ENCODE measurements at regions not wholly inside any gene's neighbourhood (a gene's known extent, or its start where the extent isn't known, plus 50 kb on each side); places are given as distances from the start of the nearest gene placed in this dataset.

GRCh38 chr12:102539651-102540553 is 59.5 kb upstream of the IGF1 start:
- no peak for DNase-seq
- H3K4me3 ChIP-seq = no peak overlapping the region
- intact Hi-C loops (cut with DNase I; ENCODE audit: low total_unique reads) = no loop called here
- no peak overlapping the region for H3K27ac ChIP-seq
- H3K9me3 ChIP-seq = no peaks in the 10 kb centered on the region
- TF ChIP-seq POLR2AphosphoS5 (IDR thresholded peaks at IDR 0.05) (no peak), CTCF (IDR thresholded peaks at IDR 0.05 in 8 of 11, conservative IDR thresholded peaks at IDR 0.05 in 3 of 11) (no peak), POLR2A (IDR thresholded peaks at IDR 0.05) (no peak)
- H3K36me3 ChIP-seq = no peaks in the 10 kb centered on the region
- peaks cover 0 to 4% (median 0%) of the 10 kb centered on the region in 6 donors for H3K4me1 ChIP-seq
- WGBS, 5 donors = 61 to 72% (median 68%) methylated on average over 8 to 10 of the region's 10 CpGs
- H3K27me3 ChIP-seq (replicated peaks in 1 of 7) = no peaks in the 10 kb centered on the region

- intact Hi-C loops (cut with DNase I; ENCODE audit: low total_unique reads) = no loop called here
- no peaks in the 10 kb centered on the region for H3K36me3 ChIP-seq
- WGBS, 5 donors = 86 to 93% (median 86%) methylated on average over 7 to 8 of the region's 8 CpGs
- peaks cover 0 to 4% (median 0%) of the 10 kb centered on the region in 6 donors for H3K4me1 ChIP-seq
- no peak for TF ChIP-seq CTCF (IDR thresholded peaks at IDR 0.05 in 8 of 11, conservative IDR thresholded peaks at IDR 0.05 in 3 of 11)
- TF ChIP-seq POLR2A (IDR thresholded peaks at IDR 0.05) = no peak
- no peaks in the 10 kb centered on the region for H3K9me3 ChIP-seq
- DNase-seq = no peak
- no peak overlapping the region for H3K4me3 ChIP-seq
- H3K27me3 ChIP-seq (replicated peaks in 1 of 7) = no peaks in the 10 kb centered on the region
- no peak overlapping the region for H3K27ac ChIP-seq
These were observed 54.9 kb upstream of the IGF1 start for GRCh38 chr12:102535306-102535705.

GRCh38 chr12:102534899-102535298 is 54.5 kb upstream of the IGF1 start:
- TF ChIP-seq POLR2A (IDR thresholded peaks at IDR 0.05) = no peak
- no peak for TF ChIP-seq CTCF (IDR thresholded peaks at IDR 0.05 in 8 of 11, conservative IDR thresholded peaks at IDR 0.05 in 3 of 11)
- no peak for TF ChIP-seq POLR2AphosphoS5 (IDR thresholded peaks at IDR 0.05)
- Histone ChIP-seq H3K27ac (no peak overlapping the region), H3K4me3 (no peak overlapping the region), H3K9me3 (no peaks in the 10 kb centered on the region), H3K4me1 (peaks cover 0 to 4% (median 0%) of the 10 kb centered on the region in 6 donors), H3K27me3 (replicated peaks in 1 of 7) (no peaks in the 10 kb centered on the region), H3K36me3 (no peaks in the 10 kb centered on the region)
- DNase-seq = no peak
- intact Hi-C loops (cut with DNase I; ENCODE audit: low total_unique reads) = no loop called here
- 84 to 95% (median 87%) methylated on average over 5 to 13 of the region's 13 CpGs for WGBS, 5 donors

GRCh38 chr12:102533483-102534215 is 53.3 kb upstream of the IGF1 start:
- TF ChIP-seq POLR2A (IDR thresholded peaks at IDR 0.05) = no peak
- TF ChIP-seq CTCF (IDR thresholded peaks at IDR 0.05 in 8 of 11, conservative IDR thresholded peaks at IDR 0.05 in 3 of 11) = no peak
- TF ChIP-seq POLR2AphosphoS5 (IDR thresholded peaks at IDR 0.05) = no peak
- WGBS, 5 donors = 63 to 85% (median 71%) methylated on average over 9 of the region's 9 CpGs
- Histone ChIP-seq H3K9me3 (no peaks in the 10 kb centered on the region), H3K27me3 (replicated peaks in 1 of 7) (no peaks in the 10 kb centered on the region), H3K36me3 (no peaks in the 10 kb centered on the region), H3K27ac (no peak overlapping the region), H3K4me3 (no peak overlapping the region), H3K4me1 (peaks cover 0 to 4% (median 0%) of the 10 kb centered on the region in 6 donors)
- intact Hi-C loops (cut with DNase I; ENCODE audit: low total_unique reads) = no loop called here
- DNase-seq = no peak
